ENCODE measurements at regions not wholly inside any gene's neighbourhood (a gene's known extent, or its start where the extent isn't known, plus 50 kb on each side); places are given as distances from the start of the nearest gene placed in this dataset.
"Not testable (repeated sequence)": the region's sequence is repeated elsewhere in the genome, so short reads cannot be mapped to it uniquely, and the experiment has no call there.

GRCh38 chr2:33704406-33704855 is 105.3 kb upstream of the FAM98A start:
- in situ Hi-C loops (cut with HindIII; ENCODE audit: low sequenced_read_pairs), result no loop called here

- in situ Hi-C loops (cut with HindIII; ENCODE audit: low sequenced_read_pairs), result no loop called here
Observed at GRCh38 chr2:33696234-33696633, 97.1 kb upstream of the FAM98A start.

GRCh38 chr2:33694904-33695303 is 95.8 kb upstream of the FAM98A start:
- in situ Hi-C loops (cut with HindIII; ENCODE audit: low sequenced_read_pairs), result no loop called here

- in situ Hi-C loops (cut with HindIII; ENCODE audit: low sequenced_read_pairs), result not testable (repeated sequence)
Observed at GRCh38 chr2:33690686-33691085, 91.6 kb upstream of the FAM98A start.

GRCh38 chr2:33681364-33681757 is 82.3 kb upstream of the FAM98A start:
- in situ Hi-C loops (cut with HindIII; ENCODE audit: low sequenced_read_pairs), result no loop called here

GRCh38 chr2:33680644-33681363 is 81.7 kb upstream of the FAM98A start:
- in situ Hi-C loops (cut with HindIII; ENCODE audit: low sequenced_read_pairs), result no loop called here

GRCh38 chr2:33678436-33678835 is 79.3 kb upstream of the FAM98A start:
- in situ Hi-C loops (cut with HindIII; ENCODE audit: low sequenced_read_pairs), result no loop called here

- in situ Hi-C loops (cut with HindIII; ENCODE audit: low sequenced_read_pairs), result no loop called here
Observed at GRCh38 chr2:33673937-33674336, 74.8 kb upstream of the FAM98A start.

- in situ Hi-C loops (cut with HindIII; ENCODE audit: low sequenced_read_pairs), result no loop called here
Observed at GRCh38 chr2:33672896-33673295, 73.8 kb upstream of the FAM98A start.

- in situ Hi-C loops (cut with HindIII; ENCODE audit: low sequenced_read_pairs), result no loop called here
Observed at GRCh38 chr2:33672389-33672788, 73.3 kb upstream of the FAM98A start.

GRCh38 chr2:33671198-33671597 is 72.1 kb upstream of the FAM98A start:
- in situ Hi-C loops (cut with HindIII; ENCODE audit: low sequenced_read_pairs), result no loop called here

- in situ Hi-C loops (cut with HindIII; ENCODE audit: low sequenced_read_pairs), result no loop called here
Observed at GRCh38 chr2:33670392-33670937, 71.4 kb upstream of the FAM98A start.

GRCh38 chr2:33666879-33667278 is 67.8 kb upstream of the FAM98A start:
- in situ Hi-C loops (cut with HindIII; ENCODE audit: low sequenced_read_pairs), result no loop called here

- in situ Hi-C loops (cut with HindIII; ENCODE audit: low sequenced_read_pairs), result no loop called here
Observed at GRCh38 chr2:33665039-33665438, 65.9 kb upstream of the FAM98A start.

- in situ Hi-C loops (cut with HindIII; ENCODE audit: low sequenced_read_pairs), result no loop called here
Observed at GRCh38 chr2:33660416-33661123, 61.5 kb upstream of the FAM98A start.

GRCh38 chr2:33655626-33656320 is 56.7 kb upstream of the FAM98A start:
- in situ Hi-C loops (cut with HindIII; ENCODE audit: low sequenced_read_pairs), result no loop called here

- in situ Hi-C loops (cut with HindIII; ENCODE audit: low sequenced_read_pairs), result no loop called here
Observed at GRCh38 chr2:33652830-33653229, 53.7 kb upstream of the FAM98A start.

GRCh38 chr2:33650171-33650570 is 51.1 kb upstream of the FAM98A start:
- in situ Hi-C loops (cut with HindIII; ENCODE audit: low sequenced_read_pairs), result no loop called here

All from DLD1 (cell line).